DMS 273 (cell line): ENCODE measurements at regions not wholly inside any gene's neighbourhood (a gene's known extent, or its start where the extent isn't known, plus 50 kb on each side); places are given as distances from the start of the nearest gene placed in this dataset.
A peak's percentile ranks its signal among the peaks of the same experiment; 100 is the strongest.

Experiments used
- DNase-seq: peaks from one replicate; lab custom pipeline; 2025; ENCODE audit not compliant: unreplicated experiment; lab: John Stamatoyannopoulos, UW

DNA sequence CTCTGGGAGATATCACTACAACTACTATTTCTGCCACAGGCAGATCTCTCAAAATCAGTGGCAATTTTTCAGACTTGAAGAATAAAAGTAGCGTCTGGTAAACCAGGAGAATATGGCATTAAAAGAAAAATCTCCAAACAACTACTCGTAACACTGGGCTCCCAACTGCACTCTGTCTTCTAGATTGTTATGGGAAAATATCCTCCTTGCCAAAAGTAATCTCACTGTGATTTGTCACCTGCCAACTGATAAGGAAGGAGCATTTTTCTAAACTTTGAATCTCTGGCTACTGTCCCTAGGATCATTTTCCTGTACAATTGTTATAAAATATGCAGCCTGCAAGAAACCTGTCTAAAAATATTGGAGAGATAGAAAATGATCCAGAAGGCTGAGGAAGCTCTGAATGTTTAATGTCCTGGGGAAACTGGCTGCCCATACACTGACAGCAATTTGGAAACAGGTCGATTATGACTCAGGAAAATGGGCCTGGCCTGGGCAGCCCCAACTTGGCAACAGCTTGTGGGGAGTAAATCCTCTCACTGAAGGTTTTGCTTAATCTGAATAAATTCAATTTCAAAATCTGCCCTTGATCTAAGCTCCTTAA lies 90.5 kb upstream of the DBX1 start:
- peak; percentile 37 for DNase-seq

DNA sequence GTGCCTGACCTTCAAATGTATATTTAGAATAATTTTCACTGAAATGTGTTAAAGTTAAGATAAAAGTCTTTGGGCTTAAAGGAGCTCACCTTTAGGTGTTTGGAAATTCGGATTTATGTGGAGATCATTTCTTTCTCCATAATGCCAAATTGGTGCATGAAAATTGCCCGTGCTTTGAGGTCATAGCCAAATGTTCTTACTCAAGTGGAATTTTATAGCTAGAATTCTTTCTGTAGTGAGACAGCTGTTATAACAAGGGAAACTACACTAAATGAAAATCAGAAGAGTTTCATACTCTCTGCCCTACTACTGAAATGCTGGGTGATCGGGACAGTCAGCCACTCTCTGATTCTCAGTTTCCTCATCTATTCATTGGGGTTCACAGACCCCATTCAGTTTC lies 89.5 kb upstream of the DBX1 start:
- DNase-seq, result peak; percentile 21

DNA sequence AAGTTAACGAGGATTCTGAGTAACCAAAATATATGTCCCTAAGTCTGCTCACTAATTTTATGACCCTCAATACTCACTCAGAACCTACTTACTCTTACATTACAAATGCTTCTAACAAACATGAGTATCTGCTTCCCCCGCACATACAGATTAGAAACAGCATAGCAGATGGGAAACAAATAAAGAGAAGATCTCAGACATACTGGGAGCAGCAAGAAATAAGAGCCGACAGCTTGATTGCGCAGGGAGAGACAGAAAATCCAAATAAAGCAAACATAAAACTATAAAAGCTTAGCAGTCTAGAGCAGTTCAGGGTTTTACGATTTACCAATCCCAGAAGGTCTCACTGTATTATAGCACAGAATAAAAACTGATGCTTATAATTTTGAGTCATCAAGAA lies 89.1 kb upstream of the DBX1 start:
- DNase-seq, result peak; percentile 65

DNA sequence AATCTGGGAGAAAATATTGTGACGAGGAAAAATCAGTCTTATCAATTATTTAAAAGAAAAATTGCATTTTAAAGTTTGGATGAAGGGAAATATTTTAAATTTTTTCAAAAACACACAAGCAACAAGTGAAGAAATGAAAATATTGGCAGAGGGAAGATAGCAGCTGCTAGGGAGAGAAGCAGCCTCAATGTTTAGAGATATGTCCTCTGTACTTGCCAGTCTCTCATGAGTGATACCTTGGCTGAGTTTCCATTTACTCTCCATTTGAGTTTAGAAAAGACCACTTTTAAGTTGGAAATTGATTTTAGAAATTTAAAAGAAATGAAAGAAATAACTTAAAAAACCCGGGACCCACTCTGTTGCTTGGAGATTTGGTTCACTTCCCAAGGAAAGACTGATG lies 88.6 kb upstream of the DBX1 start:
- DNase-seq, result peak; percentile 17

DNA sequence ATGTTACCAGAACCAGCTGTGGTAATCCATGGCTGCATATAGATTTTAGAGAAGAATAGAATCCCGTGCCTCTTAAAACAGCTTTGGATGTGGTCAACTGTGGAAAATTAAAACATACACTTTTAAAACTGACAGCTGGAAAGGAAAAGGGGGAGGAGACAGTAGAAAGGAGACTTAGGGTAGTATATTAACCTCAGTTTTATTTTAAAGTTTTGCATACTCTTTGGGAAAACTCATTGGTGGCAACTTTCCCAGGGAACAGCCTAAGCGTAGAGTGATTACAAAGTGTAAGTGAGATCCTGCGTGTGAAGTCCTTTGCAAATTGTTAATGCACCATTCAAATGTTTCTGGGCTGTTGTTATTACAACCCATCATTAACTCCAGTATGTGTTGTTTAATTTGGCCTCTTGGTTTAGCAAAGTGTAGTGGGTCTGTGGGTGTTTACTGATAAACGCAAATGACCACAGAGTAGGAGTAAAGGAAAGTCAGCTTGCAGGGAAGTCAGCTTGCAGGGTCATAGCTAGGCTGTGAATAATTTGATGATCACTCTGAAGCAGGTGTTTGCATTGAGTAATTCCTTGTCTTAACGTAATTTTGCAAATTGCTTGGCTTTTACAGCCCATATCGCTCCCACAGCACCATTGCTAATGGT lies 88.0 kb upstream of the DBX1 start:
- peak; percentile 7 for DNase-seq

DNA sequence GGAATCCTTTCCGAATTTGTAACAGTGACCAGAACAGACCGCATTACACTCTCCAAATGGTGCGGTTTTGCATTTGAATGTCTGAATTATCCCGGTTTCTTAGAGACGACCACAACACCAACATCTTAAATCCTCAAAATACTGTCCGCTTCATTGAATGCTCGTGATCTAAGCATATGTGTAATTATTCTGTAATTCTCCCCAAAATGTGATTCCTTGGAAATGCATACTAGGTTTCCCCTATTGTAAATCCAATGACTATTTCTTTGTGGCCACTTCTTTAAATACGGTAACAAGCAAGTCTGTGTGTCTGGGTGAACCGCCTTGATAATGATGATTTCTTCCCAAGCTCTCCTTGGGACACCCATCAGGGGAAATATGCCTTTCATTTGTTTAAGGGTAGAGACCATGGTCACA lies 87.3 kb upstream of the DBX1 start:
- no peak for DNase-seq

DNA sequence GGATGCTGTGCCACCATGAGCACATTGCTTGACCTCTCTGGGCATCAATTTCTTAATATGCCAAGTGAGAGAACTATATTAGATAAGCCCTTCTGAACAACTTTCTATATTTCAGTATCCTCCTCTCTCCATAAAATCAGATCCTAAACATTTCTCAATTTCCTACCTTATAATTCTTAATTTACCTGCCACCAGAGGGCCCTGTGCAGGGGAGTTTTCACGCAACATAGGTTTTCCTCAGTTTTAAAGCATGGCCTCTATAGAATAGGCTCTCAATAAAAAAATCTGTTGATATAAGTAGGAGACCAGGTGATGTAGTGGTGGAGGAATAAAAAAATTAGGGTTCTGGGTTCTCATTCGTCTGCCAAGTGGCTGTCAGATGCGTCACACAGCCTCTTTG lies 83.7 kb upstream of the DBX1 start:
- peak; percentile 7 for DNase-seq

DNA sequence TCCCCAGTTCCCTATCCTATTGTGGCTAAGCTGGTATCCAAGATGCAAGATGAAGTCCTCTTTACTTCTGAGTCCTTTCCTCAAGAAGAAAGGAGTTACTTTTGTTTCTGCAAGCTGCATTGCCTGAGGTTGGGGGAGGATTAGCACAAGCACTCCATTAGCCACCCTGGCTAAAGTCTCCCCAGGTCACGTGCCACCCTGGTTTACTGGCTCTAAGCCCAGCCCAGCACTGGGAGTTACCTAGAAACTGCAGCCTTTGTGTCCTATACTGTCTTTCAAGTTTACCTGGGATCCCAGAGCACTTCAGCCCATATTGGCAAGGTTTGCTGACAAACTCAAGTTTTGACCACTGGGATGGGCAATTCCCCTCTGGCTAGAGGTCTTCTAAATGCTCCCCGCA lies 78.4 kb upstream of the DBX1 start:
- peak; percentile 49 for DNase-seq

DNA sequence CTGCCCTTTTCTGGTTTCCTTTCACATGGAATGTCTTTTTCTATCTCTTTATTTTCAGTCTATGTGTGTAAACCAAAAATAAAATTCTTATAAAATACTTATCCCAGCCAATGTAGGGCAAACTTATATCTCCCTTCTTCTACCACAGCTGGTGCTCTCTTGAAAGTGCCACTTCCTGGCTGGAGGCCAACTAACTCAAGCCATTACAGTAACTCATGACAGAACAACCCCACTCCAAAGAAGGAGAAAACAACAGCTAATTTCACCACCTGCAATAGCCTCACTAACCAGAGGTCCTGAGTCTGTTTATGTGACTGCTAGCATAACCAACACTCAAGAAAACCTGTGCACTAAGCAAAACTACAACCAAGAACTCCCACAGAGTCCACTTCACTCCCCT lies 74.9 kb upstream of the DBX1 start:
- DNase-seq, result peak; percentile 12

DNA sequence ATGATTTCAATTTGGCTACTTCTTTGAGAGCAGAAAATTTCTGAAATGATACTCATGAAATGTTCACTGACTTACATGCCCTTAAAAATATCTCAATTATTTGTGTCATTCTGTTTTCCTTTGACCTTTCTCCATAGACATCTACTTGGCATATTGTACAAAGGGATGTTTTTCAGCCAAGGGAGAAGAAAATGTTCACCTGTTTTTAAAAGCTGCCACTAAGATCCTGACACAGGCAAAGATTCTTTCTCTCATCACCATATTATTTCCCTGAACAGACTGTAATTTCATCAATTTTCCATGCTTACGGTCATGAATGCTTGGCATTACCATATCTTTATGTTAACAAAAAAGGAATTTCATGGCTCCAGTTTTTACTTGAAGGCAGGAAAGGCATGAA lies 67.4 kb upstream of the DBX1 start:
- no peak for DNase-seq

DNA sequence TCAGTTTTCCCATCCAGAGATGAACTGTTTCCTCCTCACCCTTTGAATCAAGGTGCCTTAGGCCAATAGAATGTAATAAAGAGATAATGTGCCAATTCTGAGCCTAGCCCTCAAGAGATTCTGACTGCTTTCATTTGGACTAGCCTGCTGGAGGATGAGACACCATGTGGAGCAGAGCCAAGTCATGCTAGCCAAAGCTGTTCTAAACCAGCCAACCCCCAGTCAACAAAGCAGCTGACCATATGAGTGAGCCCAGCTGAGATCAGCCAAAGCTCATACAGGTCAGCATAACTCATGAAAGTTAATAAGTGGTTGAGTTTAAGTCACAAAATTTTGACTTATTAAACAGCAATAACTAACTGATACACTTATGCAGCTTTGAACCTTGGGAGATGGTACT lies 66.7 kb upstream of the DBX1 start:
- DNase-seq, result no peak

DNA sequence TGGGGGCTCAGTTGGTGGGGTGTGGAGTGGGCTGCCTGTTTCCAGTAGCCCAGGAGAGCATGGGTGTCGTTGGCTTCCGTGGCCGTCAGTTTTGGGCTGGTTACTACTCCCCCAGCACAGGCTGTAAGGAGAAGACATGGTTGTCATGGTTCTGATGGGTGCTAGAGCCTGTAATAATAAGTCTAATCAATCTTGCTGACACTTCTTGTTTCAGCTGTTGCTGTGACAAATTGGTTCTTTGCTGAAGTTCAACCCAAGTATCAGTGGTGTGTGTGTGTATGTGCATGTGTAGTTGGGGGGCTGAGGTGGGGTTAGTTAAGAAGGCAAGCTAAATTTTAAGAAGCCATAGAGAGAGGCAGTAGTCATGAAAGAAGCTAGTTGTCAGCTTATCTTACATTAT lies 61.3 kb upstream of the DBX1 start:
- DNase-seq, result no peak

DNA sequence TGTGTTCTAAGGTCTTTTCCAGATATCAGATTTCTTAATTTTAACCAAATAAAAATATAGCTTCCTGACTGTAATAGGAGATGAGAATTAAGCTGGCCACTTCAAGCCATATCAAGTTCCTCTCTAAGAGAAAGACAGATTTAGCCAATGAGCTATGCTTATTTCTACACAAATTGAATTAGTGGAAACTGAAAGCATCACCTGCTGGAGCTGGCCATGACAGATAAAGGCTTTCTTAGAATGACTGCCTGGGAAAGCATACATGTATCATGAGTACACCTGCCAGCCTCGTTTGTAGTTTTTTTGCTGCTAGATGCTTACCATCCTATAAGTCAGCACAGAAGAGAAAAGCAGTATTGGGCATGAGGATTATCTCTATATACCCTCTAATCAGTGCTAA lies 53.5 kb upstream of the DBX1 start:
- DNase-seq, result no peak

DNA sequence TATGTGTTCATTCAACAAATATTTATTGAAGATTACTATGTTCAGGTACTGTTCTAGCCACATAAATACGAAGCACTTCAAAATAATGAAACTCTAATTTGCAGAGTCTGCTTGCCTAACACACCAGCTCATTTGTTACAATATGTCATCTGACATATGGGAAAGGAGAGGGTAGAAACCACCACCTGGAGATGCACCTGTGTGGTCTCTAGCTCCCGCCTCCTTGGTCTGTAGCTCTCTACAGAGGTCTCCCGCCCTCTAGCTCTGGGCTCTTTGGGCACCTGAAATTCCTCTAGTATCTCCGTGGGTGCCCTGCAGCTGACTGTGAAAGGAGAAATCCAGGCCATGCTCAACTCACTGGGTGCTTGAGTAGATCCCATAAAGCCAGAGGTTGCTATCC lies 51.4 kb upstream of the DBX1 start:
- no peak for DNase-seq
